ENCODE measurements at regions not wholly inside any gene's neighbourhood (a gene's known extent, or its start where the extent isn't known, plus 50 kb on each side); places are given as distances from the start of the nearest gene placed in this dataset.

- TF ChIP-seq REST (IDR thresholded peaks at IDR 0.05) (no peak), GATA3 (IDR thresholded peaks at IDR 0.05; ENCODE audit: borderline replicate concordance) (no peak), JUN (IDR thresholded peaks at IDR 0.05) (no peak), EHF (CRISPR knock-in tag; IDR thresholded peaks at IDR 0.05) (no peak), FOXS1 (CRISPR knock-in tag; IDR thresholded peaks at IDR 0.05) (no peak)
These were observed 308.4 kb upstream of the NAV3 start (continued) for GRCh38 chr12:77522247-77522646.

GRCh38 chr12:77521508-77522115, 309.1 kb upstream of the NAV3 start:
- Histone ChIP-seq H3K9me3 (no peaks in the 10 kb centered on the region), H3K4me1 (no peaks in the 10 kb centered on the region), H3K4me3 (no peak overlapping the region), H3K4me2 (no peak overlapping the region), H3K27ac (no peak overlapping the region)
- POLR2A ChIA-PET = no interaction called here
- FAIRE-seq = peak; percentile 7
- 0% methylated on average over 1 of the region's 1 CpG for WGBS (ENCODE audit: missing lambda C conversion rate)
- ATAC-seq = no peak
- DNase-seq (ENCODE audit: low read depth in 1 of 2, low spot score in 1 of 2) = no peak
- CTCF ChIA-PET = no interaction called here
- TF ChIP-seq SREBF2 (IDR thresholded peaks at IDR 0.05) (no peak), HDAC2 (IDR thresholded peaks at IDR 0.05) (no peak), PHF8 (IDR thresholded peaks at IDR 0.05; ENCODE audit: borderline replicate concordance, low read depth) (no peak), POLR2AphosphoS2 (conservative IDR thresholded peaks at IDR 0.05; ENCODE audit: low read length) (no peak), MAFK (IDR thresholded peaks at IDR 0.05; ENCODE audit: partially characterized antibody) (no peak), FOXS1 (CRISPR knock-in tag; IDR thresholded peaks at IDR 0.05) (no peak), MAZ (IDR thresholded peaks at IDR 0.05; ENCODE audit: borderline replicate concordance, low read depth, low read length) (no peak), ZFP36 (IDR thresholded peaks at IDR 0.05; ENCODE audit: borderline replicate concordance, partially characterized antibody) (no peak), JUNB (IDR thresholded peaks at IDR 0.05) (no peak), RNF2 (IDR thresholded peaks at IDR 0.05; ENCODE audit: borderline replicate concordance, low read depth) (no peak), EHMT2 (IDR thresholded peaks at IDR 0.05; ENCODE audit: low read depth) (no peak), ELK1 (IDR thresholded peaks at IDR 0.05; ENCODE audit: low read depth, low read length) (no peak), RARB (CRISPR knock-in tag; IDR thresholded peaks at IDR 0.05) (no peak), KDM5A (IDR thresholded peaks at IDR 0.05) (no peak), FOSL2 (IDR thresholded peaks at IDR 0.05) (no peak), FOSL2 (CRISPR knock-in tag; IDR thresholded peaks at IDR 0.05) (no peak), FOSB (CRISPR knock-in tag; IDR thresholded peaks at IDR 0.05) (no peak)

GRCh38 chr12:77514511-77514910, 316.2 kb upstream of the NAV3 start:
- DNase-seq (ENCODE audit: low read depth in 1 of 2, low spot score in 1 of 2) (no peak), FAIRE-seq (no peak), ATAC-seq (no peak)
- POLR2A ChIA-PET = no interaction called here
- CTCF ChIA-PET = no interaction called here
- Histone ChIP-seq H3K4me2 (no peak overlapping the region), H3K9me3 (no peaks in the 10 kb centered on the region), H3K4me3 (no peak overlapping the region), H3K27ac (no peak overlapping the region), H3K4me1 (no peaks in the 10 kb centered on the region)
- 8% methylated on average over 3 of the region's 3 CpGs for WGBS (ENCODE audit: missing lambda C conversion rate)
- TF ChIP-seq ZC3H11A (IDR thresholded peaks at IDR 0.05) (no peak), BHLHE40 (IDR thresholded peaks at IDR 0.05; ENCODE audit: low read depth, low read length) (no peak), NR3C1 (IDR thresholded peaks at IDR 0.05) (no peak), ZNF302 (CRISPR knock-in tag; IDR thresholded peaks at IDR 0.05) (no peak), TP53 (CRISPR knock-in tag; IDR thresholded peaks at IDR 0.05) (no peak)

All from A549 (cell line).